ENCODE measurements at regions not wholly inside any gene's neighbourhood (a gene's known extent, or its start where the extent isn't known, plus 50 kb on each side); places are given as distances from the start of the nearest gene placed in this dataset.

DNA sequence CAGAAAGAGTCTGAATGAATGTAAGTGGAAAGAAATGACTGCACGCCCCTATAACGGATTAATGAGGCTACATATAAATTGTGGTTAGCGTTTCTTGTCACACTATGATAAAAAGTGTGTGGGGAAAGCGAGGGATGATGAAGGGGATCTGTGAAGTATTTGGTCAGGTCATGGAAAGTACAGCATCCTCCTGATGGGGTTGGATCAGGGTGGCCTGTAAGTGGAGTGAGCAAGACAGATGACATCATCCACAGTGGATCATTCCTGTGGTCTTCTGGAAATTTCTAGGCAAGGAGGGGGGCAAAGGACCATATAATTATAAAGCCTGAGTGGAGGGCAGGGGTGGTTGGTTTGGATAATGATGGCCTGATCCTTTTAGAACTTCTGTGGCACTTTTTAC is 606.0 kb downstream of the INHBA start:
- TF ChIP-seq POLR2AphosphoS5 (IDR thresholded peaks at IDR 0.05) (no peak), POLR2A (IDR thresholded peaks at IDR 0.05) (no peak)
- TF ChIP-seq, protein P1, sequence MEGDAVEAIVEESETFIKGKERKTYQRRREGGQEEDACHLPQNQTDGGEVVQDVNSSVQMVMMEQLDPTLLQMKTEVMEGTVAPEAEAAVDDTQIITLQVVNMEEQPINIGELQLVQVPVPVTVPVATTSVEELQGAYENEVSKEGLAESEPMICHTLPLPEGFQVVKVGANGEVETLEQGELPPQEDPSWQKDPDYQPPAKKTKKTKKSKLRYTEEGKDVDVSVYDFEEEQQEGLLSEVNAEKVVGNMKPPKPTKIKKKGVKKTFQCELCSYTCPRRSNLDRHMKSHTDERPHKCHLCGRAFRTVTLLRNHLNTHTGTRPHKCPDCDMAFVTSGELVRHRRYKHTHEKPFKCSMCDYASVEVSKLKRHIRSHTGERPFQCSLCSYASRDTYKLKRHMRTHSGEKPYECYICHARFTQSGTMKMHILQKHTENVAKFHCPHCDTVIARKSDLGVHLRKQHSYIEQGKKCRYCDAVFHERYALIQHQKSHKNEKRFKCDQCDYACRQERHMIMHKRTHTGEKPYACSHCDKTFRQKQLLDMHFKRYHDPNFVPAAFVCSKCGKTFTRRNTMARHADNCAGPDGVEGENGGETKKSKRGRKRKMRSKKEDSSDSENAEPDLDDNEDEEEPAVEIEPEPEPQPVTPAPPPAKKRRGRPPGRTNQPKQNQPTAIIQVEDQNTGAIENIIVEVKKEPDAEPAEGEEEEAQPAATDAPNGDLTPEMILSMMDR (IDR thresholded peaks at IDR 0.05) = no peak
